OCI-LY3 (cell line): ENCODE measurements at regions not wholly inside any gene's neighbourhood (a gene's known extent, or its start where the extent isn't known, plus 50 kb on each side); places are given as distances from the start of the nearest gene placed in this dataset.

Source experiments
- H2AFZ ChIP-seq: fragments of 200-600, 300-600 bp; shearing (Covaris generic); 2 replicates; pipeline ENCODE4 v1.6.0; 2014; ENCODE audit warnings: antibody characterized with exemption, low read depth, low read length
- H3K27ac ChIP-seq: fragments of 200-600, 300-600 bp; sonication (generic); 2 replicates; pipeline ENCODE4 v1.5.1; 2014; ENCODE audit warnings: mild to moderate bottlenecking, low read length, moderate library complexity, mixed read lengths
- H3K27me3 ChIP-seq: fragments of 200-600, 300-600 bp; sonication (generic); 2 replicates; pipeline ENCODE4 v1.6.1; 2014; ENCODE audit warnings: low read depth, low read length, mixed read lengths
- H3K36me3 ChIP-seq: fragments of 200-600, 300-600 bp; sonication (generic); replicated peaks from 2 replicates; pipeline ENCODE3; 2014; ENCODE audit warnings: low read depth, low read length, mixed read lengths
- H3K4me1 ChIP-seq: fragments of 300-600, 200-600 bp; sonication (generic); 2 replicates; pipeline ENCODE4 v1.6.1; 2014; ENCODE audit warnings: low read length, mixed read lengths
- H3K4me2 ChIP-seq: fragments of 200-600, 300-600 bp; sonication (generic); 2 replicates; pipeline ENCODE4 v1.6.1; 2014; ENCODE audit warnings: low read length, mixed read lengths
- H3K4me3 ChIP-seq: fragments of 300-600, 200-600 bp; sonication (generic); 2 replicates; pipeline ENCODE4 v1.5.1; 2014; ENCODE audit warnings: antibody characterized with exemption, mild to moderate bottlenecking, low read length, moderate library complexity
- H3K79me2 ChIP-seq: fragments of 300-600, 200-600 bp; shearing (Covaris generic); 2 replicates; pipeline ENCODE4 v1.6.1; 2014; ENCODE audit warnings: mild to moderate bottlenecking, low read length, mixed read lengths
- H3K9ac ChIP-seq: fragments of 300-600, 200-600 bp; shearing (Covaris generic); 2 replicates; pipeline ENCODE4 v1.6.0; 2014; ENCODE audit warnings: mild to moderate bottlenecking, low read length, moderate library complexity
- H3K9me3 ChIP-seq: fragments of 200-600, 300-600 bp; shearing (Covaris generic); 2 replicates; pipeline ENCODE4 v1.6.1; 2014; ENCODE audit warnings: low read length, mixed read lengths; ENCODE audit not compliant: insufficient read depth
- H4K20me1 ChIP-seq: fragments of 200-600, 300-600 bp; sonication (generic); 2 replicates; pipeline ENCODE4 v1.6.1; 2016; ENCODE audit warnings: low read length, mixed read lengths; ENCODE audit not compliant: insufficient read depth
- EZH2phosphoT487 ChIP-seq: fragments of 200-600 bp; shearing (Covaris generic); IDR thresholded peaks from 2 replicates; pipeline ENCODE4 v1.6.1; 2018; ENCODE audit warnings: antibody characterized with exemption, mixed run types, low read depth
- TF ChIP-seq, protein P1 (sequence below): fragments of 200-600, 300-600 bp; sonication (generic); IDR thresholded peaks from 2 replicates; pipeline ENCODE4 v1.5.1; 2014; ENCODE audit warnings: antibody characterized with exemption, low read length, low read depth

DNA sequence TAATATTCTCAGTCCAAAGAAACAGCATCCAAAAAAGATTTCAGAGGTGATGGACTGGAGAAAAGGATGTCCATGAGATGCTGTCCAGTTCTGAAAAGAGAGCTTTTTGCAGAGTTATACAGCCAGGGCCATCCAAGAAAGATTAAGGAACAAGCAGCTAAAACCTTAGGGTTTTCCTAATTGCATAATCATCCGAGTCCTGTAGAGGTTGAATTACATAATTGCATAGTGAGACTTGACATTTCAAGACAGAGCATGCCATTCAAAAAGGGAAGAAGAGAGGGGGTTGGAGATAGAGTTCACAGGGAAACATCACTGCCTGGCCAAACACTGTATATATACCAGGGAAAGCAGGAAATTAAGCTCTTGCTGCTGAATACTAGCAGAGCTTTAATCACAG lies 1729.2 kb upstream of the WWC1 start:
- Histone ChIP-seq H3K4me2 (no peak overlapping the region), H2AFZ (no peak overlapping the region), H3K9ac (no peak overlapping the region), H3K4me1 (no peaks in the 10 kb centered on the region), H3K36me3 (no peaks in the 10 kb centered on the region), H3K9me3 (no peaks in the 10 kb centered on the region), H3K27ac (no peak overlapping the region), H3K4me3 (no peak overlapping the region), H3K27me3 (no peaks in the 10 kb centered on the region), H4K20me1 (no peaks in the 10 kb centered on the region), H3K79me2 (no peaks in the 10 kb centered on the region)
- TF ChIP-seq EZH2phosphoT487 = no peak
- TF ChIP-seq, protein P1, sequence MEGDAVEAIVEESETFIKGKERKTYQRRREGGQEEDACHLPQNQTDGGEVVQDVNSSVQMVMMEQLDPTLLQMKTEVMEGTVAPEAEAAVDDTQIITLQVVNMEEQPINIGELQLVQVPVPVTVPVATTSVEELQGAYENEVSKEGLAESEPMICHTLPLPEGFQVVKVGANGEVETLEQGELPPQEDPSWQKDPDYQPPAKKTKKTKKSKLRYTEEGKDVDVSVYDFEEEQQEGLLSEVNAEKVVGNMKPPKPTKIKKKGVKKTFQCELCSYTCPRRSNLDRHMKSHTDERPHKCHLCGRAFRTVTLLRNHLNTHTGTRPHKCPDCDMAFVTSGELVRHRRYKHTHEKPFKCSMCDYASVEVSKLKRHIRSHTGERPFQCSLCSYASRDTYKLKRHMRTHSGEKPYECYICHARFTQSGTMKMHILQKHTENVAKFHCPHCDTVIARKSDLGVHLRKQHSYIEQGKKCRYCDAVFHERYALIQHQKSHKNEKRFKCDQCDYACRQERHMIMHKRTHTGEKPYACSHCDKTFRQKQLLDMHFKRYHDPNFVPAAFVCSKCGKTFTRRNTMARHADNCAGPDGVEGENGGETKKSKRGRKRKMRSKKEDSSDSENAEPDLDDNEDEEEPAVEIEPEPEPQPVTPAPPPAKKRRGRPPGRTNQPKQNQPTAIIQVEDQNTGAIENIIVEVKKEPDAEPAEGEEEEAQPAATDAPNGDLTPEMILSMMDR = no peak

GRCh38 chr5:166566725-166567124 lies 1724.7 kb upstream of the WWC1 start:
- Histone ChIP-seq H3K4me1 (no peaks in the 10 kb centered on the region), H3K27me3 (no peaks in the 10 kb centered on the region), H3K9me3 (no peaks in the 10 kb centered on the region), H4K20me1 (no peaks in the 10 kb centered on the region), H3K36me3 (no peaks in the 10 kb centered on the region), H3K27ac (no peak overlapping the region), H3K4me3 (no peak overlapping the region), H3K79me2 (no peaks in the 10 kb centered on the region), H2AFZ (no peak overlapping the region), H3K9ac (no peak overlapping the region), H3K4me2 (no peak overlapping the region)
- TF ChIP-seq, protein P1 = no peak
- TF ChIP-seq EZH2phosphoT487 = no peak

DNA sequence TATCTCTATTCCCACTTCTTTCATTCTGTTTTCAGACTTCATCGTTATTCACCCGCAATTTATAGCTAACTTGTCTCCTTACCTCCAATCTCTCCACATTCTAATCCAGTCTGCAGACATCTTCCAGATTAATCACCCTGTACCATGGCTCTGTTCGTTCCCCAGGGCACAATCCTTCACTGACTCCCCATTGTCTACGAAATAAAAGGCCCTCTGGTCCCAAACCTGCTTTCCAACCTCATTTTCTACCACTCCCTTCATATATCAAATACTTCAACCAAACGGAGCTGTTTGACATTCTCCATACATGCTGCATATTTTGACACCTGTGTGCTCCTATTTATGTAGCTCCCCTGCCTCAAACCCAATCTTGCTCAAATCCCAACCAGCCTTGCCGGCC lies 1720.6 kb upstream of the WWC1 start:
- no peak for TF ChIP-seq EZH2phosphoT487
- TF ChIP-seq, protein P1 = no peak
- no peak overlapping the region for H3K4me3 ChIP-seq
- no peak overlapping the region for H3K27ac ChIP-seq

DNA sequence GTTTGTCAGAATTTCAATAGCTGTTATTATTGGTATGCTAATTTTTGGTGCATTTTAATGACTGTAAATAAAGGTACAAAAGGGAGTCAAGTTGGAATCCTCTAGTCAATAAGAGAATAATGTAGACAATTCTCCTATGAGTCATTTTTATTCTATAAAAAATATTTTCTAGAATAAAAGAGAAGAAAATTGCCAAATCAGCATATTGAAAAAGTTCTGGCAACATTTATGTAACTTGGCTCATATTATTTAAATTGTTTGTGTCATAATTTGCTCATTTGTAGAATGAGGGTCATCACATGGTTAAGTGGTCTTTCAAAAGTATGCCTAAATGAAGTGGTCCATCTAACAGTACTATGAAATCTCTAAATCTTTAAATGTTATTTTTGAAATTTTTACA lies 1719.8 kb upstream of the WWC1 start:
- H3K27me3 ChIP-seq = no peaks in the 10 kb centered on the region
- H3K4me1 ChIP-seq = no peaks in the 10 kb centered on the region
- no peak overlapping the region for H3K4me2 ChIP-seq
- H3K79me2 ChIP-seq = no peaks in the 10 kb centered on the region
- no peaks in the 10 kb centered on the region for H4K20me1 ChIP-seq
- no peaks in the 10 kb centered on the region for H3K9me3 ChIP-seq
- no peak overlapping the region for H3K9ac ChIP-seq
- no peak overlapping the region for H3K27ac ChIP-seq
- no peaks in the 10 kb centered on the region for H3K36me3 ChIP-seq
- no peak for TF ChIP-seq EZH2phosphoT487
- TF ChIP-seq, protein P1 = no peak
- no peak overlapping the region for H2AFZ ChIP-seq
- H3K4me3 ChIP-seq = no peak overlapping the region

More for the DNA sequence above, 1720.6 kb upstream of the WWC1 start:
- Histone ChIP-seq H3K9me3 (no peaks in the 10 kb centered on the region), H3K36me3 (no peaks in the 10 kb centered on the region), H3K9ac (no peak overlapping the region), H3K4me2 (no peak overlapping the region), H2AFZ (no peak overlapping the region), H3K4me1 (no peaks in the 10 kb centered on the region), H4K20me1 (no peaks in the 10 kb centered on the region), H3K79me2 (no peaks in the 10 kb centered on the region), H3K27me3 (no peaks in the 10 kb centered on the region)
